SK-N-SH (cell line): ENCODE measurements at regions not wholly inside any gene's neighbourhood (a gene's known extent, or its start where the extent isn't known, plus 50 kb on each side); places are given as distances from the start of the nearest gene placed in this dataset.

Experiments used
- CTCF ChIA-PET: fragments of 300-600, 350-600 bp; formaldehyde crosslinking; extraction: SDS; loops from one replicate; lab custom pipeline; 2021; lab: Yijun Ruan, JAX
- POLR2A ChIA-PET: fragments of 350-600 bp; sonication (Branson Sonifier 250); formaldehyde crosslinking; extraction: SDS; loops from one replicate; lab custom pipeline; 2020; ENCODE audit warnings: antibody characterized with exemption, inconsistent platforms; lab: Yijun Ruan, JAX
- DNase-seq: peaks from one replicate; pipeline ENCODE4 v3.0.0; 2012
- H2AFZ ChIP-seq: fragments of 200-600 bp; sonication (generic); 2 replicates; pipeline ENCODE4 v1.8.1; 2016; ENCODE audit warnings: antibody characterized with exemption, mild to moderate bottlenecking, low read depth
- H3F3A ChIP-seq: fragments of 200-600 bp; sonication (generic); replicated peaks from 2 replicates; pipeline ENCODE3; 2016; ENCODE audit warnings: antibody characterized with exemption, mild to moderate bottlenecking; ENCODE audit not compliant: insufficient read depth
- H3K27ac ChIP-seq, 2 experiments: fragments of 200-500 bp in 1 of 2; fragments of 200-600 bp in 1 of 2; sonication (Bioruptor generic) in 1 of 2; sonication (generic), shearing (Covaris generic) in 1 of 2; 2 replicates each; pipeline versions ENCODE4 v1.5.1 to v1.6.1; 2014 to 2016; ENCODE audit warnings: low read depth in 2 of 2, inconsistent platforms in 1 of 2, low read length in 1 of 2, mild to moderate bottlenecking in 1 of 2, mixed read lengths in 1 of 2
- H3K27me3 ChIP-seq: fragments of 200-600 bp; sonication (generic), shearing (Covaris generic); 2 replicates; pipeline ENCODE4 v1.6.1; 2016; ENCODE audit warnings: mixed run types; ENCODE audit not compliant: insufficient read depth
- H3K36me3 ChIP-seq, 2 experiments: fragments of 200-500 bp in 1 of 2; fragments of 200-600 bp in 1 of 2; sonication (Bioruptor generic) in 1 of 2; sonication (generic) in 1 of 2; replicated peaks in 1 of 2; 2 replicates each; pipeline versions ENCODE3 to v1.5.1; 2014 to 2016; ENCODE audit warnings: low read length in 1 of 2, mild to moderate bottlenecking in 1 of 2; ENCODE audit not compliant: insufficient read depth in 2 of 2, control insufficient read depth in 1 of 2
- H3K4me1 ChIP-seq, 2 experiments: fragments of 200-500 bp in 1 of 2; fragments of 200-600 bp in 1 of 2; sonication (Bioruptor generic) in 1 of 2; sonication (generic), shearing (Covaris generic) in 1 of 2; 2 replicates each; pipeline versions ENCODE4 v1.5.1 to v1.6.1; 2014 to 2016; ENCODE audit warnings: low read depth in 1 of 2, low read length in 1 of 2, mixed run types in 1 of 2; ENCODE audit not compliant: insufficient read depth in 2 of 2, control insufficient read depth in 1 of 2
- H3K4me2 ChIP-seq: fragments of 200-600 bp; sonication (generic), shearing (Covaris generic); 2 replicates; pipeline ENCODE4 v1.6.1; 2017; ENCODE audit warnings: mixed run types
- H3K4me3 ChIP-seq, 2 experiments: fragments of 200-500 bp in 1 of 2; fragments of 200-600 bp in 1 of 2; sonication (Bioruptor generic) in 1 of 2; sonication (generic), shearing (Covaris generic) in 1 of 2; 2 replicates each; pipeline versions ENCODE4 v1.5.1 to v1.8.1; 2014 to 2016; ENCODE audit warnings: low read depth in 2 of 2, inconsistent platforms in 1 of 2, low read length in 1 of 2, mild to moderate bottlenecking in 1 of 2, mixed read lengths in 1 of 2, moderate library complexity in 1 of 2
- H3K79me2 ChIP-seq: fragments of 200-600 bp; sonication (generic); 2 replicates; pipeline ENCODE4 v1.8.1; 2017; ENCODE audit warnings: mild to moderate bottlenecking; ENCODE audit not compliant: insufficient read depth
- H3K9ac ChIP-seq: fragments of 200-600 bp; sonication (generic); 2 replicates; pipeline ENCODE4 v1.6.1; 2017; ENCODE audit warnings: mixed run types
- H3K9me2 ChIP-seq: fragments of 200-600 bp; sonication (generic); 2 replicates; pipeline ENCODE4 v1.6.1; 2017; ENCODE audit warnings: mixed run types
- H3K9me3 ChIP-seq: fragments of 200-600 bp; sonication (generic); 2 replicates; pipeline ENCODE4 v1.6.1; 2017; ENCODE audit warnings: mixed run types, mild to moderate bottlenecking, moderate library complexity
- H4K20me1 ChIP-seq: fragments of 200-600 bp; sonication (generic); 2 replicates; pipeline ENCODE4 v1.6.1; 2017; ENCODE audit warnings: mild to moderate bottlenecking, mixed run types; ENCODE audit not compliant: insufficient read depth
- EZH2phosphoT487 ChIP-seq: fragments of 200-600 bp; sonication (generic); IDR thresholded peaks from 2 replicates; pipeline ENCODE4 v1.6.1; 2017; ENCODE audit warnings: low read depth, mixed run types, mild to moderate bottlenecking, antibody characterized with exemption, moderate library complexity, borderline replicate concordance
- GABPA ChIP-seq: IDR thresholded peaks from 2 replicates; pipeline ENCODE4 v1.4.0; 2012; ENCODE audit warnings: low read depth, mild to moderate bottlenecking
- MXI1 ChIP-seq: IDR thresholded peaks from 2 replicates; pipeline ENCODE4 v1.6.1; 2012; ENCODE audit warnings: mild to moderate bottlenecking, low read depth, low read length, improper control_type of control experiment
- NRF1 ChIP-seq: IDR thresholded peaks from 2 replicates; pipeline ENCODE4 v1.6.1; 2012; ENCODE audit warnings: low read depth, mild to moderate bottlenecking, low read length
- SIN3A ChIP-seq: IDR thresholded peaks from 2 replicates; pipeline ENCODE4 v1.6.1; 2012; ENCODE audit warnings: low read depth, mild to moderate bottlenecking, low read length, moderate library complexity, borderline replicate concordance
- SMC3 ChIP-seq: IDR thresholded peaks from 2 replicates; pipeline ENCODE4 v1.6.1; 2012; ENCODE audit warnings: low read depth, low read length, improper control_type of control experiment
- TEAD4 ChIP-seq: IDR thresholded peaks from 2 replicates; pipeline ENCODE4 v1.4.0; 2012; ENCODE audit warnings: mild to moderate bottlenecking, borderline replicate concordance; ENCODE audit not compliant: insufficient read depth
- USF2 ChIP-seq: fragments of 150-350 bp; IDR thresholded peaks from 2 replicates; pipeline ENCODE4 v1.6.1; 2017; ENCODE audit warnings: antibody characterized with exemption, low read length, low read depth, borderline replicate concordance
- WGBS: methylation state at CpG from one replicate; pipeline ENCODE4 v1.1.6; 2017; ENCODE audit warnings: low lambda C conversion rate; 5-methylcytosine and 5-hydroxymethylcytosine counted together
- TF ChIP-seq, protein P1 (sequence below): IDR thresholded peaks from 2 replicates; pipeline ENCODE4 v1.4.0; 2012; ENCODE audit warnings: low read depth, borderline replicate concordance
- TF ChIP-seq, protein P2 (sequence below): IDR thresholded peaks from 2 replicates; pipeline ENCODE4 v1.6.1; 2012; ENCODE audit warnings: mild to moderate bottlenecking, low read depth, low read length, moderate library complexity
- TF ChIP-seq, protein P3 (sequence below): fragments of 150-350 bp; IDR thresholded peaks from 2 replicates; pipeline ENCODE4 v1.6.1; 2016; ENCODE audit warnings: mild to moderate bottlenecking, low read depth, low read length

DNA sequence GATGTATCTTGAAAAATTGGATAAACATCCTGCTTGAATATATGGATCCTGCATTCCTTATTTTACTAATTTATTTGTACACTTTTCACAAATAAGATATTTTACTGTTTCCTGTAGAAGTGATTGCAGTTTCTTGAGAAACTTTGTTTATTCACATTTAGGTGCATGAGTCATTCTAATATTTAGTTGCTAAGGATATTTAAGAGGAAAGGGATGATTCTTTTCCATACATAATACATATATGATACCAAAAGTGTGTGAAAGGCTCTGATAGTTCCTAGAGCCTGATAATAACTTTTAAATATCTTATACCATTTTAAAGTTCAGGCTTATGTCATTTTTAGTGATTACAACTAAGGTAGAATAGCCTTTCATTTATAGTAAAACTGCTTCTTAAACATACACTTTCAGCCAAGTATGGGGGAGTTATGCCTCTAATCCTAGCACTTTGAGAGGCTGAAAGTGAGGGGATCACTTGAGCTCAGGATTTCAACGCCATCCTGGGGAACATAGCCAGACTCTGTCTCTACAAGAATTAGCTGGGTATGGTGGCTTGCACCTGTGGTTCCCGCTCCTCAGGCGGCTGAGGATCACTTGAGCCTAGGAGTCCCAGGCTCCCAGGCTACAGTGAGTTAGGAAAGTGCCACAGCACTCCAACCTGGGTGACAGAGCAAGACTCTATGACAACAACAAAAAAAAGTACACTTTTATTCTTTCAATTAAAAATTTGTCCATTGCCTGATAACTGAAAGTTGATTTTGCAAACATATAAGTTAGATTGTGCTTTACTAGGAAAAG, 262.6 kb upstream of the LRIG3 start:
- no peak overlapping the region for H3K4me2 ChIP-seq
- H4K20me1 ChIP-seq = no peaks in the 10 kb centered on the region

More for the DNA sequence above, 262.6 kb upstream of the LRIG3 start:
- no peaks in the 10 kb centered on the region for H3K9me2 ChIP-seq
- CTCF ChIA-PET = interaction anchor here (0.7 kb wide), 1 partner anchor 66 kb away, joined by 3 read pairs; no protein-coding TSS in a partner anchor
- H3K4me1 ChIP-seq = no peaks in the 10 kb centered on the region
- TF ChIP-seq, protein P1, sequence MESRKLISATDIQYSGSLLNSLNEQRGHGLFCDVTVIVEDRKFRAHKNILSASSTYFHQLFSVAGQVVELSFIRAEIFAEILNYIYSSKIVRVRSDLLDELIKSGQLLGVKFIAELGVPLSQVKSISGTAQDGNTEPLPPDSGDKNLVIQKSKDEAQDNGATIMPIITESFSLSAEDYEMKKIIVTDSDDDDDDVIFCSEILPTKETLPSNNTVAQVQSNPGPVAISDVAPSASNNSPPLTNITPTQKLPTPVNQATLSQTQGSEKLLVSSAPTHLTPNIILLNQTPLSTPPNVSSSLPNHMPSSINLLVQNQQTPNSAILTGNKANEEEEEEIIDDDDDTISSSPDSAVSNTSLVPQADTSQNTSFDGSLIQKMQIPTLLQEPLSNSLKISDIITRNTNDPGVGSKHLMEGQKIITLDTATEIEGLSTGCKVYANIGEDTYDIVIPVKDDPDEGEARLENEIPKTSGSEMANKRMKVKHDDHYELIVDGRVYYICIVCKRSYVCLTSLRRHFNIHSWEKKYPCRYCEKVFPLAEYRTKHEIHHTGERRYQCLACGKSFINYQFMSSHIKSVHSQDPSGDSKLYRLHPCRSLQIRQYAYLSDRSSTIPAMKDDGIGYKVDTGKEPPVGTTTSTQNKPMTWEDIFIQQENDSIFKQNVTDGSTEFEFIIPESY = no peak
- TF ChIP-seq, protein P2, sequence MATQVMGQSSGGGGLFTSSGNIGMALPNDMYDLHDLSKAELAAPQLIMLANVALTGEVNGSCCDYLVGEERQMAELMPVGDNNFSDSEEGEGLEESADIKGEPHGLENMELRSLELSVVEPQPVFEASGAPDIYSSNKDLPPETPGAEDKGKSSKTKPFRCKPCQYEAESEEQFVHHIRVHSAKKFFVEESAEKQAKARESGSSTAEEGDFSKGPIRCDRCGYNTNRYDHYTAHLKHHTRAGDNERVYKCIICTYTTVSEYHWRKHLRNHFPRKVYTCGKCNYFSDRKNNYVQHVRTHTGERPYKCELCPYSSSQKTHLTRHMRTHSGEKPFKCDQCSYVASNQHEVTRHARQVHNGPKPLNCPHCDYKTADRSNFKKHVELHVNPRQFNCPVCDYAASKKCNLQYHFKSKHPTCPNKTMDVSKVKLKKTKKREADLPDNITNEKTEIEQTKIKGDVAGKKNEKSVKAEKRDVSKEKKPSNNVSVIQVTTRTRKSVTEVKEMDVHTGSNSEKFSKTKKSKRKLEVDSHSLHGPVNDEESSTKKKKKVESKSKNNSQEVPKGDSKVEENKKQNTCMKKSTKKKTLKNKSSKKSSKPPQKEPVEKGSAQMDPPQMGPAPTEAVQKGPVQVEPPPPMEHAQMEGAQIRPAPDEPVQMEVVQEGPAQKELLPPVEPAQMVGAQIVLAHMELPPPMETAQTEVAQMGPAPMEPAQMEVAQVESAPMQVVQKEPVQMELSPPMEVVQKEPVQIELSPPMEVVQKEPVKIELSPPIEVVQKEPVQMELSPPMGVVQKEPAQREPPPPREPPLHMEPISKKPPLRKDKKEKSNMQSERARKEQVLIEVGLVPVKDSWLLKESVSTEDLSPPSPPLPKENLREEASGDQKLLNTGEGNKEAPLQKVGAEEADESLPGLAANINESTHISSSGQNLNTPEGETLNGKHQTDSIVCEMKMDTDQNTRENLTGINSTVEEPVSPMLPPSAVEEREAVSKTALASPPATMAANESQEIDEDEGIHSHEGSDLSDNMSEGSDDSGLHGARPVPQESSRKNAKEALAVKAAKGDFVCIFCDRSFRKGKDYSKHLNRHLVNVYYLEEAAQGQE = no peak
- TF ChIP-seq GABPA (no peak), EZH2phosphoT487 (no peak), SIN3A (no peak), USF2 (no peak), TEAD4 (no peak), MXI1 (no peak), SMC3 (no peak), NRF1 (no peak)
- TF ChIP-seq, protein P3, sequence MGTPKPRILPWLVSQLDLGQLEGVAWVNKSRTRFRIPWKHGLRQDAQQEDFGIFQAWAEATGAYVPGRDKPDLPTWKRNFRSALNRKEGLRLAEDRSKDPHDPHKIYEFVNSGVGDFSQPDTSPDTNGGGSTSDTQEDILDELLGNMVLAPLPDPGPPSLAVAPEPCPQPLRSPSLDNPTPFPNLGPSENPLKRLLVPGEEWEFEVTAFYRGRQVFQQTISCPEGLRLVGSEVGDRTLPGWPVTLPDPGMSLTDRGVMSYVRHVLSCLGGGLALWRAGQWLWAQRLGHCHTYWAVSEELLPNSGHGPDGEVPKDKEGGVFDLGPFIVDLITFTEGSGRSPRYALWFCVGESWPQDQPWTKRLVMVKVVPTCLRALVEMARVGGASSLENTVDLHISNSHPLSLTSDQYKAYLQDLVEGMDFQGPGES = no peak
- H3K4me3 ChIP-seq = no peak overlapping the region
- POLR2A ChIA-PET = no interaction called here
- H2AFZ ChIP-seq = no peak overlapping the region
- H3K9ac ChIP-seq = no peak overlapping the region
- no peak overlapping the region for H3K27ac ChIP-seq
- no peaks in the 10 kb centered on the region for H3F3A ChIP-seq
- 15% methylated on average over 3 of the region's 3 CpGs for WGBS
- H3K27me3 ChIP-seq = no peaks in the 10 kb centered on the region
- no peaks in the 10 kb centered on the region for H3K36me3 ChIP-seq
- DNase-seq = no peak
- no peaks in the 10 kb centered on the region for H3K9me3 ChIP-seq
- no peaks in the 10 kb centered on the region for H3K79me2 ChIP-seq
